A549 (cell line): ENCODE measurements at regions not wholly inside any gene's neighbourhood (a gene's known extent, or its start where the extent isn't known, plus 50 kb on each side); places are given as distances from the start of the nearest gene placed in this dataset.

Source experiments
- ATAC-seq, 2 experiments: fragments of 200-7000 bp in 1 of 2; fragments of >200 bp in 1 of 2; cut with Nextera tagmentation in 1 of 2; cut with Tn5 transposase in 1 of 2; 3 replicates each; pipeline versions ENCODE4 v1.8.0 to v1.9.1; 2018 to 2020; ENCODE audit warnings: mild to moderate bottlenecking in 1 of 2, moderate library complexity in 1 of 2
- CTCF ChIA-PET: fragments of 300-600 bp; sonication (Branson Sonifier 250); formaldehyde crosslinking; extraction: SDS; loops from one replicate; lab custom pipeline; 2021; ENCODE audit warnings: antibody characterized with exemption, inconsistent platforms; lab: Yijun Ruan, JAX
- POLR2A ChIA-PET: fragments of 350-600 bp; formaldehyde crosslinking; extraction: SDS; loops from one replicate; lab custom pipeline; 2021; ENCODE audit warnings: antibody characterized with exemption, inconsistent platforms; lab: Yijun Ruan, JAX
- DNase-seq, 2 experiments: peaks; one replicate each; pipeline versions ENCODE4 v3.0.0 to v3.0.0-alpha.2; 2011 to 2016; ENCODE audit warnings: low read depth in 1 of 2, low spot score in 1 of 2
- FAIRE-seq: peaks from 2 replicates; lab custom pipeline; 2011; peaks lifted over from hg19 to GRCh38; lab: Jason Lieb, UNC
- H3K27ac ChIP-seq, 2 experiments: fragments of >200 bp; sonication (Bioruptor Twin); formaldehyde crosslinking; 3 replicates each; pipeline ENCODE4 v1.5.1; 2016 to 2017
- H3K4me1 ChIP-seq: fragments of >200 bp; sonication (Bioruptor Twin); formaldehyde crosslinking; 3 replicates; pipeline ENCODE4 v1.6.1; 2016
- H3K4me2 ChIP-seq: fragments of >200 bp; sonication (Bioruptor Twin); formaldehyde crosslinking; 3 replicates; pipeline ENCODE4 v1.6.1; 2016
- H3K4me3 ChIP-seq: fragments of >200 bp; sonication (Bioruptor Twin); formaldehyde crosslinking; 3 replicates; pipeline ENCODE4 v1.5.1; 2016
- H3K9me3 ChIP-seq: fragments of >200 bp; sonication (Bioruptor Twin); formaldehyde crosslinking; 3 replicates; pipeline ENCODE4 v1.6.1; 2016
- BCL3 ChIP-seq: fragments of >200 bp; sonication (Bioruptor Twin); formaldehyde crosslinking; IDR thresholded peaks from 3 replicates; pipeline ENCODE4 v1.6.1; 2016
- CBX8 ChIP-seq: fragments of 200-600 bp; sonication (generic); IDR thresholded peaks from 2 replicates; pipeline ENCODE4 v1.6.1; 2016
- EHF ChIP-seq: fragments of 250-450 bp; sonication (Bioruptor Pico); IDR thresholded peaks from 2 replicates; pipeline ENCODE4 v1.5.0; 2020; ENCODE audit warnings: mild to moderate bottlenecking
- EHMT2 ChIP-seq: fragments of 200-600 bp; sonication (generic); IDR thresholded peaks from 2 replicates; pipeline ENCODE4 v1.6.1; 2016; ENCODE audit warnings: antibody characterized with exemption, low read depth, mild to moderate bottlenecking, moderate library complexity
- ELK1 ChIP-seq: fragments of 150-350 bp; IDR thresholded peaks from 2 replicates; pipeline ENCODE4 v1.6.1; 2014; ENCODE audit warnings: low read depth, mild to moderate bottlenecking, low read length
- EP300 ChIP-seq, 2 experiments: fragments of >200 bp; sonication (Bioruptor Twin); formaldehyde crosslinking; IDR thresholded peaks; 2 replicates in 1 of 2; 3 replicates in 1 of 2; pipeline ENCODE4 v1.6.1; 2016 to 2017
- ESRRA ChIP-seq: fragments of 150-350 bp; IDR thresholded peaks from 2 replicates; pipeline ENCODE4 v1.6.1; 2014; ENCODE audit warnings: mild to moderate bottlenecking, low read length, borderline replicate concordance
- FOSL2 ChIP-seq, 2 experiments: fragments of 450-650 bp in 1 of 2; fragments of >200 bp in 1 of 2; sonication (Bioruptor Twin) in 1 of 2; formaldehyde crosslinking; IDR thresholded peaks; 2 replicates each; pipeline versions ENCODE4 v1.5.0 to v1.6.1; 2016 to 2020; ENCODE audit warnings: mild to moderate bottlenecking in 1 of 2, moderate library complexity in 1 of 2
- GATA3 ChIP-seq: IDR thresholded peaks from 2 replicates; pipeline ENCODE4 v1.6.1; 2012; ENCODE audit warnings: borderline replicate concordance
- HES2 ChIP-seq: fragments of >200 bp; sonication (Bioruptor Twin); formaldehyde crosslinking; IDR thresholded peaks from 2 replicates; pipeline ENCODE4 v1.6.1; 2016
- HEYL ChIP-seq: fragments of 250-450 bp; sonication (Bioruptor Pico); IDR thresholded peaks from 2 replicates; pipeline ENCODE4 v1.8.0; 2021; ENCODE audit warnings: mild to moderate bottlenecking, moderate library complexity
- HOXA7 ChIP-seq: fragments of 250-450 bp; sonication (Bioruptor Pico); IDR thresholded peaks from 2 replicates; pipeline ENCODE4 v1.5.0; 2020; ENCODE audit warnings: mild to moderate bottlenecking, moderate library complexity
- HOXB5 ChIP-seq: fragments of 250-450 bp; sonication (Bioruptor Pico); IDR thresholded peaks from 2 replicates; pipeline ENCODE4 v1.5.0; 2020; ENCODE audit warnings: mild to moderate bottlenecking, moderate library complexity
- JUN ChIP-seq, 2 experiments: fragments of >200 bp; sonication (Bioruptor Twin); formaldehyde crosslinking; IDR thresholded peaks; 2 replicates in 1 of 2; 3 replicates in 1 of 2; pipeline ENCODE4 v1.6.1; 2016 to 2017
- KDM1A ChIP-seq: fragments of 200-600 bp; sonication (generic); IDR thresholded peaks from 2 replicates; pipeline ENCODE4 v1.6.1; 2016; ENCODE audit warnings: low read depth, mild to moderate bottlenecking
- KDM5A ChIP-seq: fragments of 200-600 bp; sonication (generic); IDR thresholded peaks from 2 replicates; pipeline ENCODE4 v1.6.1; 2016; ENCODE audit warnings: antibody characterized with exemption, mild to moderate bottlenecking
- MAFK ChIP-seq: fragments of 450-650 bp; IDR thresholded peaks from 2 replicates; pipeline ENCODE4 v1.6.1; 2014; ENCODE audit not compliant: partially characterized antibody
- NR3C1 ChIP-seq: fragments of >200 bp; sonication (Bioruptor Twin); formaldehyde crosslinking; IDR thresholded peaks from 3 replicates; pipeline ENCODE4 v1.6.1; 2017
- PHF8 ChIP-seq: fragments of 200-600 bp; sonication (generic); IDR thresholded peaks from 2 replicates; pipeline ENCODE4 v1.6.1; 2016; ENCODE audit warnings: low read depth, mild to moderate bottlenecking, antibody characterized with exemption, moderate library complexity, borderline replicate concordance
- POLR2AphosphoS2 ChIP-seq: conservative IDR thresholded peaks from 2 replicates; pipeline ENCODE4 v1.6.1; 2012; ENCODE audit warnings: low read length, improper control_type of control experiment, inconsistent platforms
- RAD21 ChIP-seq, 2 experiments: fragments of >200 bp in 1 of 2; sonication (Bioruptor Twin) in 1 of 2; formaldehyde crosslinking in 1 of 2; IDR thresholded peaks in 1 of 2; conservative IDR thresholded peaks in 1 of 2; 2 replicates in 1 of 2; 3 replicates in 1 of 2; pipeline ENCODE4 v1.6.1; 2012 to 2018; ENCODE audit warnings: inconsistent platforms in 1 of 2
- RARB ChIP-seq: fragments of 250-450 bp; sonication (Bioruptor Pico); IDR thresholded peaks from 2 replicates; pipeline ENCODE4 v1.8.0; 2021; ENCODE audit warnings: mild to moderate bottlenecking, moderate library complexity
- RCOR1 ChIP-seq: fragments of 150-350 bp; IDR thresholded peaks from 2 replicates; pipeline ENCODE4 v1.6.1; 2014; ENCODE audit warnings: antibody characterized with exemption, low read length, low read depth
- RFX5 ChIP-seq: fragments of 450-650 bp; IDR thresholded peaks from 2 replicates; pipeline ENCODE4 v1.7.1; 2014; ENCODE audit warnings: antibody characterized with exemption, mild to moderate bottlenecking, moderate library complexity
- SREBF2 ChIP-seq: fragments of 450-650 bp; IDR thresholded peaks from 2 replicates; pipeline ENCODE4 v1.6.1; 2014; ENCODE audit warnings: mild to moderate bottlenecking, moderate library complexity
- TFCP2L1 ChIP-seq: fragments of 250-450 bp; sonication (Bioruptor Pico); IDR thresholded peaks from 2 replicates; pipeline ENCODE4 v1.5.0; 2021; ENCODE audit warnings: mild to moderate bottlenecking
- TP53 ChIP-seq: fragments of 250-450 bp; sonication (Bioruptor Pico); IDR thresholded peaks from 2 replicates; pipeline ENCODE4 v1.5.0; 2021; ENCODE audit warnings: mild to moderate bottlenecking, moderate library complexity
- ZFP36 ChIP-seq: fragments of 450-650 bp; IDR thresholded peaks from 2 replicates; pipeline ENCODE4 v1.6.1; 2014; ENCODE audit warnings: borderline replicate concordance; ENCODE audit not compliant: partially characterized antibody
- ZSCAN20 ChIP-seq: fragments of 250-450 bp; sonication (Bioruptor Pico); IDR thresholded peaks from 2 replicates; pipeline ENCODE4 v1.8.0; 2022; ENCODE audit warnings: mild to moderate bottlenecking, moderate library complexity
- WGBS: methylation state at CpG from one replicate; pipeline ENCODE4 v1.1.6; 2017; ENCODE audit errors: missing lambda C conversion rate; 5-methylcytosine and 5-hydroxymethylcytosine counted together

GRCh38 chr3:193754719-193755118 lies 161.7 kb downstream of the OPA1 start:
- POLR2A ChIA-PET: no interaction called here
- Histone ChIP-seq H3K4me1 (no peaks in the 10 kb centered on the region), H3K9me3 (peaks cover 14% of the 10 kb centered on the region; the same call in 2 of the 3 replicates)
- TF ChIP-seq EP300 (IDR thresholded peaks at IDR 0.05) (no peak), FOSL2 (IDR thresholded peaks at IDR 0.05) (no peak), FOSL2 (CRISPR knock-in tag; IDR thresholded peaks at IDR 0.05) (no peak), KDM5A (no peak), NR3C1 (no peak), RCOR1 (no peak), KDM1A (no peak), RARB (CRISPR knock-in tag) (no peak), SREBF2 (no peak), RFX5 (no peak), EHMT2 (no peak), MAFK (no peak), GATA3 (no peak)
- TF ChIP-seq, all 56 proteins: peak for 0
- ATAC-seq (no peak), FAIRE-seq (no peak), DNase-seq (no peak)
- CTCF ChIA-PET: no interaction called here
- H3K4me2 ChIP-seq: no peak overlapping the region
- H3K4me3 ChIP-seq: no peak overlapping the region
- no peak overlapping the region for H3K27ac ChIP-seq

GRCh38 chr3:193756536-193756935 lies 163.5 kb downstream of the OPA1 start:
- ChIA-PET CTCF (interaction anchor here (1.0 kb wide), 1 partner anchor 11 kb away, joined by 3 read pairs; no protein-coding TSS in a partner anchor), POLR2A (no interaction called here)
- no peak overlapping the region for H3K27ac ChIP-seq
- WGBS: 32% methylated on average over 1 of the region's 1 CpG
- no peaks in the 10 kb centered on the region for H3K4me1 ChIP-seq
- H3K9me3 ChIP-seq: peaks cover 14% of the 10 kb centered on the region; the same call in 2 of the 3 replicates
- H3K4me2 ChIP-seq: no peak overlapping the region
- DNase-seq (no peak), ATAC-seq (no peak), FAIRE-seq (no peak)
- no peak overlapping the region for H3K4me3 ChIP-seq
- TF ChIP-seq POLR2AphosphoS2: no peak
- no peak for TF ChIP-seq TP53 (CRISPR knock-in tag)
- TF ChIP-seq KDM5A: no peak
- no peak for TF ChIP-seq RAD21 (conservative IDR thresholded peaks at IDR 0.05 in 1 of 2, IDR thresholded peaks at IDR 0.05 in 1 of 2)
- TF ChIP-seq ELK1: no peak
- no peak for TF ChIP-seq HES2
- no peak for TF ChIP-seq BCL3
- TF ChIP-seq EHF (CRISPR knock-in tag): no peak
- no peak for TF ChIP-seq ZFP36
- TF ChIP-seq HOXA7 (CRISPR knock-in tag): no peak
- TF ChIP-seq EHMT2: no peak
- no peak for TF ChIP-seq ESRRA
- TF ChIP-seq TFCP2L1 (CRISPR knock-in tag): no peak
- TF ChIP-seq ZSCAN20 (CRISPR knock-in tag): no peak
- no peak for TF ChIP-seq PHF8
- TF ChIP-seq HEYL: no peak
- TF ChIP-seq JUN (IDR thresholded peaks at IDR 0.05): no peak
- no peak for TF ChIP-seq HOXB5
- no peak for TF ChIP-seq CBX8
- TF ChIP-seq NR3C1: no peak
